ENCODE measurements at regions not wholly inside any gene's neighbourhood (a gene's known extent, or its start where the extent isn't known, plus 50 kb on each side); places are given as distances from the start of the nearest gene placed in this dataset.

DNA sequence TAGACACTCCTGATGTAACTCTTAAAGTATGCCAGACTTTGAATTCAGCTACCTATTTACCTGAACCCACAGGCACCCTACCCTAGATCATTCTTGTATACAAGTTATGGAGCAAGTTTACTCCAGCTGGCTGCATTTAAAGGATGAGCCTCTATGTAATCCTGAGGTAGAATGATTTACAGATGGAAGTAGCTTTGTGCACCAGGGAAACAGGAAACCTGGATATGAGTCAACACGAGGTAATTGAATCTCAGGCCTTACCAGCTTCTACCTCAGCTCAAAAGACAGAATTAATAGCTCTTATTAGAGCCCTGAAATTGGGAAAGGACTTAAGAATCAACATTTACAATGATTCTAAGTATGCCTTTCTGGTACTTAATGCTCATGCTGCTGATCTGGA is 119.8 kb downstream of the AGTR2 start:
- no peaks in the 10 kb centered on the region for H3K36me3 ChIP-seq
- H3K9me3 ChIP-seq, result peaks cover 0 to 4% (median 0%) of the 10 kb centered on the region in 11 donors
- H3K27ac ChIP-seq, result no peak overlapping the region
- intact Hi-C loops (cut with DNase I), result no loop called here
- no peaks in the 10 kb centered on the region for H3K4me1 ChIP-seq
- TF ChIP-seq, protein P1, sequence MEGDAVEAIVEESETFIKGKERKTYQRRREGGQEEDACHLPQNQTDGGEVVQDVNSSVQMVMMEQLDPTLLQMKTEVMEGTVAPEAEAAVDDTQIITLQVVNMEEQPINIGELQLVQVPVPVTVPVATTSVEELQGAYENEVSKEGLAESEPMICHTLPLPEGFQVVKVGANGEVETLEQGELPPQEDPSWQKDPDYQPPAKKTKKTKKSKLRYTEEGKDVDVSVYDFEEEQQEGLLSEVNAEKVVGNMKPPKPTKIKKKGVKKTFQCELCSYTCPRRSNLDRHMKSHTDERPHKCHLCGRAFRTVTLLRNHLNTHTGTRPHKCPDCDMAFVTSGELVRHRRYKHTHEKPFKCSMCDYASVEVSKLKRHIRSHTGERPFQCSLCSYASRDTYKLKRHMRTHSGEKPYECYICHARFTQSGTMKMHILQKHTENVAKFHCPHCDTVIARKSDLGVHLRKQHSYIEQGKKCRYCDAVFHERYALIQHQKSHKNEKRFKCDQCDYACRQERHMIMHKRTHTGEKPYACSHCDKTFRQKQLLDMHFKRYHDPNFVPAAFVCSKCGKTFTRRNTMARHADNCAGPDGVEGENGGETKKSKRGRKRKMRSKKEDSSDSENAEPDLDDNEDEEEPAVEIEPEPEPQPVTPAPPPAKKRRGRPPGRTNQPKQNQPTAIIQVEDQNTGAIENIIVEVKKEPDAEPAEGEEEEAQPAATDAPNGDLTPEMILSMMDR (IDR thresholded peaks at IDR 0.05), result no peak
- ATAC-seq (no peak), DNase-seq (no peak)
- H3K4me3 ChIP-seq, result no peak overlapping the region
- H3K27me3 ChIP-seq, result no peaks in the 10 kb centered on the region
- WGBS, 2 donors, result 53 to 61% methylated on average over 1 of the region's 1 CpG

DNA sequence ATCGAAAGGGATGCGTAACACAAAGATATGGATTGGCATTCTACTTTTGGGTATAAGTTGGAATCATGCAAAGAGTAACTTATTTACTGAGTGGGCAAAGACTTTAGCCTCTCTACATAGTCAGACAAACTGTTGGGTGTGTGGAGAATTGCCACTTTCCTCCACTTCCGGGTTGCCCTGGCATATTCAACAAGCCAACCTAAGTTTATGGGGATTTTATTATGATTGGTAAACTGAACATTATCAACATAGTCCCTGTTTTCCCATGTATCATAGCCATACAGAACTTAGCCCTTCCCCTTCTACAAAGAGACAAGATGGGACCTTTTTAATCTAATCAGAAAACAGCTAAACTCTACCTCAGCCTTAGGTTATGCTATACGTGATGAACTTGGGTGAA is 121.6 kb downstream of the AGTR2 start:
- TF ChIP-seq, protein P1 (IDR thresholded peaks at IDR 0.05), result no peak
- Histone ChIP-seq H3K27me3 (no peaks in the 10 kb centered on the region), H3K4me1 (no peaks in the 10 kb centered on the region), H3K36me3 (no peaks in the 10 kb centered on the region), H3K4me3 (no peak overlapping the region), H3K9me3 (no peaks in the 10 kb centered on the region), H3K27ac (no peak overlapping the region)
- WGBS, 2 donors, result 88 to 92% methylated on average over 4 of the region's 4 CpGs
- no peak for ATAC-seq
- no peak for DNase-seq
- intact Hi-C loops (cut with DNase I), result no loop called here

DNA sequence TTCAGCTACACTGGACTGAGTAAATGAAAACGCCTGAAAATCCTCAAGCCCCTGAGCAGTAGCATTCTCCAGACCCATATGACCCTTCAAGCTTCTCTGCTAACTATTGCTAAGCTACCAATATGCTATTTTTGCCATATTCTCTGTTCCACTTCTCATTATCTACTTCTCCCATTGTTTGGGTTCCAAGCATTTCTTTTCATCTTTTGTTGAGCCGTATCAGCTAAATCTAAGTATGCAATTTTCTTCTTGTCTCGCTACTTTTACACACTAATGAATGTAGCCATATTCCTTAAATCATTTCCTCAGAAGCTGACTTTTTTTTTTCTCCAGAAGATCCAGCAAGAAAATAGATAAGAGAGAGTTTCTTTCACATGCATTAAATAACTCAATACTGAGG is 128.4 kb downstream of the AGTR2 start:
- no peak overlapping the region for H3K4me3 ChIP-seq
- H3K36me3 ChIP-seq, result no peaks in the 10 kb centered on the region
- DNase-seq, result no peak
- H3K4me1 ChIP-seq, result no peaks in the 10 kb centered on the region
- H3K9me3 ChIP-seq, result no peaks in the 10 kb centered on the region
- TF ChIP-seq, protein P1 (IDR thresholded peaks at IDR 0.05), result no peak
- ATAC-seq, result no peak
- peaks cover 0 to 3% (median 0%) of the 10 kb centered on the region in 7 donors for H3K27me3 ChIP-seq
- WGBS, 2 donors, result 56 to 78% methylated on average over 3 of the region's 3 CpGs
- no peak overlapping the region for H3K27ac ChIP-seq
- intact Hi-C loops (cut with DNase I), result no loop called here

DNA sequence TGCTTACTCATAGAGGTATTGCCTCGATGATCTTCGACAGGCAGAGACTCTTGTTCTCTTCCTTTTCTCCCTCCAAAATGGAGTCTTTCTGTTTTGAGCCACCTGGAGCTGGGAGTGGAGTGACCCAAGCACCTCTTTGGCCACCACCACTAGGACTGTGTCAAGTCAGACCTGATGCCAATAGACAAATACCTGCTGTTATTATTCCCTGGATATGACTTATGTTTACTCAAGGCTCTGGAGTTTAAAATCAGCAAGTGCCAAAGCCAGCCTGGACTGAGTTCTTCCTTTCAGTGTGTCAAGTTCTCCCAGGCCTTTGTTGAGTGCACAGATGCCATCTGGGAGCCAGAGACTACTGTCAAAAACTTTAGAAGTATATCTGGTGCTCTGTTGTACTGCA is 130.2 kb upstream of the SLC6A14 start:
- 78 to 91% methylated on average over 2 of the region's 2 CpGs for WGBS, 2 donors
- H3K4me1 ChIP-seq, result no peaks in the 10 kb centered on the region
- H3K27ac ChIP-seq, result no peak overlapping the region
- H3K4me3 ChIP-seq, result no peak overlapping the region
- TF ChIP-seq, protein P1 (IDR thresholded peaks at IDR 0.05), result no peak
- no peaks in the 10 kb centered on the region for H3K36me3 ChIP-seq
- intact Hi-C loops (cut with DNase I), result no loop called here
- peaks cover 0 to 10% (median 0%) of the 10 kb centered on the region in 11 donors for H3K9me3 ChIP-seq
- DNase-seq (no peak), ATAC-seq (no peak)
- no peaks in the 10 kb centered on the region for H3K27me3 ChIP-seq

Measured in heart right ventricle (tissue), 16 donors.